ENCODE measurements at regions not wholly inside any gene's neighbourhood (a gene's known extent, or its start where the extent isn't known, plus 50 kb on each side); places are given as distances from the start of the nearest gene placed in this dataset.
"Not testable (repeated sequence)": the region's sequence is repeated elsewhere in the genome, so short reads cannot be mapped to it uniquely, and the experiment has no call there.

DNA sequence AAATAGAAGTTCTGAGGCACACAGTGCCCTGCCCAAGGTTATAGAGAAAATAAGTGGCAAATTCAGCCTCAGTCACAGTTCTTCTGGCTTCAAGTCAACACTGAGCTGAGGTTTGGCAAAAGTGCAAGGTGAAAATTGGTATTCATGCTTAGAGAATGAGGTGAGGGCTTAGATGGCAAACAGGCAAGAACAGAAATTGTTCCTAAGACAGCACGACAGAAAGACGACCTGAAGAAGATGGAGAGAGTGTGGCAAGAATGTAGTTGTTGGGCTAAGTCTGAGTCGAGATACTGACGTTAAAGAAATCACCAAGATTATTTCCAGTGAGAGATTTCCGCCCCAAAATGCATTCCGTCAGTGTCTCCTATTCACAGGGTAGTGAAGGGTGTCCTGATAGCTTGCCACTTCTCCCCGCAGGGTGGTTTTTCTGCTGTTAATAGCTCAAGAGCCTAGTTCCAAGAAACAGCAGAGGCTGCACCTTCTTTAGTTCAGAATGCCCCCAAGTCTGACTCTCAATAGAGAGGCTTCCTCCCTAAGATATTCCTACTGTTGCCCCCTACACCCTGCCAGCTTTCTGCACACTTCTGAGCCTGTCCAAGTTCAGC is 260.8 kb upstream of the AMIGO2 start:
- Histone ChIP-seq H3K36me3 (no peaks in the 10 kb centered on the region), H3K4me1 (ENCODE audit: insufficient read depth) (no peaks in the 10 kb centered on the region), H3K27me3 (no peaks in the 10 kb centered on the region), H3K9me3 (no peaks in the 10 kb centered on the region), H3K4me3 (no peak overlapping the region), H3K27ac (no peak overlapping the region)
- 76 to 79% (median 78%) methylated on average over 7 of the region's 7 CpGs for whole genome bisulfite sequencing, 3 donors
- no peak for DNase-seq
- intact Hi-C loops (cut with DNase I), result no loop called here
- no peak for TF ChIP-seq CTCF (IDR thresholded peaks at IDR 0.05)
- TF ChIP-seq EP300 (IDR thresholded peaks at IDR 0.05), result no peak
- TF ChIP-seq POLR2A (IDR thresholded peaks at IDR 0.05), result no peak

- H3K36me3 ChIP-seq, result no peaks in the 10 kb centered on the region
- no peaks in the 10 kb centered on the region for H3K4me1 ChIP-seq (ENCODE audit: insufficient read depth)
- H3K9me3 ChIP-seq, result no peaks in the 10 kb centered on the region
- no peak for TF ChIP-seq POLR2A (IDR thresholded peaks at IDR 0.05)
- TF ChIP-seq CTCF (IDR thresholded peaks at IDR 0.05), result no peak
- TF ChIP-seq EP300 (IDR thresholded peaks at IDR 0.05), result no peak
- no peaks in the 10 kb centered on the region for H3K27me3 ChIP-seq
- H3K27ac ChIP-seq, result no peak overlapping the region
- intact Hi-C loops (cut with DNase I), result no loop called here
- no peak for DNase-seq
- H3K4me3 ChIP-seq, result no peak overlapping the region
Measured at GRCh38 chr12:47337581-47337980, 257.8 kb upstream of the AMIGO2 start.

GRCh38 chr12:47333271-47333858 is 253.6 kb upstream of the AMIGO2 start:
- H3K9me3 ChIP-seq; H3K4me1 ChIP-seq (ENCODE audit: insufficient read depth); H3K27me3 ChIP-seq; DNase-seq; H3K4me3 ChIP-seq; H3K36me3 ChIP-seq; intact Hi-C loops (cut with DNase I); H3K27ac ChIP-seq: not testable (repeated sequence)
- whole genome bisulfite sequencing, 3 donors, result 90 to 94% (median 93%) methylated on average over 22 of the region's 22 CpGs

- H3K9me3 ChIP-seq, result no peaks in the 10 kb centered on the region
- DNase-seq, result no peak
- intact Hi-C loops (cut with DNase I), result no loop called here
- no peaks in the 10 kb centered on the region for H3K4me1 ChIP-seq (ENCODE audit: insufficient read depth)
- no peak overlapping the region for H3K27ac ChIP-seq
- TF ChIP-seq POLR2A (IDR thresholded peaks at IDR 0.05), result no peak
- no peak for TF ChIP-seq CTCF (IDR thresholded peaks at IDR 0.05)
- TF ChIP-seq EP300 (IDR thresholded peaks at IDR 0.05), result no peak
- H3K27me3 ChIP-seq, result no peaks in the 10 kb centered on the region
- WGBS, 3 donors, result 64 to 85% (median 75%) methylated on average over 1 of the region's 1 CpG
- no peak overlapping the region for H3K4me3 ChIP-seq
- H3K36me3 ChIP-seq, result no peaks in the 10 kb centered on the region
Measured at GRCh38 chr12:47328831-47329545, 249.2 kb upstream of the AMIGO2 start.

DNA sequence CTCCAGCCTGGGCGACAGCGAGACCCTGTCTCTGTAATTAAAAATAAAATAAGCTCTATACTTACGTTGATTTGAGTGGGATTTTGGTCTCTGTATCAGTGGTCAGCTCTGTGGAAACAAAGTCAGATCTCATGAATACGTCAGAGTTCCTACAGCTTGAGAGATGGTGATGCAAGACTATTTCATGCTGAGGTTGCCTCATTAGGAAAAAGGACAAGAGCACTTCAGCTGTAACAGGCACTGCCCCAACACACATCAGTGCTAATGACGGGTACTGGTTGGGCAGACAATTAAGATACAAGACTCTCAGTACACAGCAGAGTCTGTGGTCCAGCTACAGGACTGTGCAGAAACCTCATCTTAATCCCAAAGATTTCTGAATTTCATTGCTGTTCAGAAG is 246.4 kb upstream of the AMIGO2 start:
- H3K4me1 ChIP-seq (ENCODE audit: insufficient read depth), result no peaks in the 10 kb centered on the region
- H3K9me3 ChIP-seq, result no peaks in the 10 kb centered on the region
- H3K36me3 ChIP-seq, result no peaks in the 10 kb centered on the region
- H3K4me3 ChIP-seq, result no peak overlapping the region
- TF ChIP-seq EP300 (IDR thresholded peaks at IDR 0.05) (no peak), CTCF (IDR thresholded peaks at IDR 0.05) (no peak), POLR2A (IDR thresholded peaks at IDR 0.05) (no peak)
- no peak overlapping the region for H3K27ac ChIP-seq
- no peak for DNase-seq
- intact Hi-C loops (cut with DNase I), result no loop called here
- WGBS, 3 donors, result 93 to 97% (median 93%) methylated on average over 5 of the region's 5 CpGs
- H3K27me3 ChIP-seq, result no peaks in the 10 kb centered on the region
